ENCODE measurements at regions not wholly inside any gene's neighbourhood (a gene's known extent, or its start where the extent isn't known, plus 50 kb on each side); places are given as distances from the start of the nearest gene placed in this dataset.

GRCh38 chr4:8708401-8709021 is 115.9 kb downstream of the CPZ start:
- TF ChIP-seq CTCF (IDR thresholded peaks at IDR 0.05): no peak
- TF ChIP-seq POLR2A (IDR thresholded peaks at IDR 0.05): no peak

Measured in tibial nerve (tissue), 3 donors.